Stimulated activated CD4-positive, alpha-beta T cell treated with anti-CD3 and anti-CD28 coated beads, Interleukin-4, amount 100 ng/mL, for 1 hour (primary cell): ENCODE measurements at regions not wholly inside any gene's neighbourhood (a gene's known extent, or its start where the extent isn't known, plus 50 kb on each side); places are given as distances from the start of the nearest gene placed in this dataset.
"Not testable (repeated sequence)": the region's sequence is repeated elsewhere in the genome, so short reads cannot be mapped to it uniquely, and the experiment has no call there.

ENCODE experiments used
- DNase-seq: peaks from one replicate; pipeline ENCODE4 v3.0.0-alpha.2; 2020

DNA sequence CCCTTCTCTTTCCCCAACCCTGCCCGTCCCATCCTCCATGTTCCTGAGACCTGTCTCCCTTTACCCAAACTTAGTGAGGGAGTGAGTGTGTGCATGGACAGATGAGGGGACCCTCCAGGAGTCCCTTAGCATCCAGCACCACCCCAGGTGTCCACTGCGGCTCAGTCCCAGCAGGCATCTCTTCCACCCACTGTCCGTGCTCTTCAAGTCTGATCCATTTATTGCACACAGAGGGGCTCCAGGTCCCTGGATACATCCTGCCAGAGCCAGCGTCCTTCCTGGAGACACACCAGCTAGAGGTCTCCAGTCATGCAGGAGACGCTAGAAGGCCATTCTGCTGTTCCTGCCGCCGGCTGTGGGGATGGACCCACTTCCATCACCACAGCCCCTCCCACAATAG lies 239.2 kb downstream of the ADGRD1 start:
- DNase-seq, result no peak

DNA sequence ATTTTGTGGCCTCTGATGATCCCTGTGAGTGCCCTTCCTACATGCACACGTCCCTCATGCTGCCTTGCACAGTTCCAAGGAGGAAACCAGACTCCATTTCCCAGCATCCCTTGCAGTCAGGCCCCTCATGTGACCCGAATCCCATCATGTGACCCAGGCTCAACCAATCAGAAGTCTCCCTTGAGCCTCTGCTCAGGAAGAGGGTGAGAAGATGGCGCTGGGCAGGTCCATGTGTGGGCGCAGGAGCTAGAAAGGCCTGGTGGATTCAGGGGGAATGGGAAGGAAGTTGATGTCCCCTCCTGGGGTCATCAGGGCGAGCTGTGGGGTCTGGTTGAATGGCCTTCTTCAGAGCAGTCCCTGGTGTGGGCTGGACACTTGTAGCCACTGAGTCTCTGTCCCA lies 240.5 kb downstream of the ADGRD1 start:
- no peak for DNase-seq

DNA sequence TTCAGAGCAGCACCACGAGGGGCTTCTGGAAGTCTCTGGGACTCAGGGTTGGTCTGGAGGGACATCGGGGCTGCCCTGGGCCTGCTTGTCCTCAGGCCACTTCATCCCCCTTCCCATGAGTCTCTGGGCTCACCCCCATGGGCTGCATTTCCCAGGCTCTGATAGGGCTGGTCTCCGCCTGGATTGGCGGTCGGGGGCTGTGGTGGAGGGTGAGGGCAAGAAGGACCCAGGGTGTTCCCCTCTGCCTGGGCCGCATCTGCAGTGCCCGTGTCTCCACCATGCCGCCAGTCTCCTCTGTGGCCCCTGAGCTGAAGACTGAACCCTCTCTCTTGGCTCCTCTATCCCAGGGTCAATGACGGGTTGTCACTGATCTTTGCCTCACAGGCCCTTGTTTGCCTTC lies 242.1 kb downstream of the ADGRD1 start:
- DNase-seq, result no peak

DNA sequence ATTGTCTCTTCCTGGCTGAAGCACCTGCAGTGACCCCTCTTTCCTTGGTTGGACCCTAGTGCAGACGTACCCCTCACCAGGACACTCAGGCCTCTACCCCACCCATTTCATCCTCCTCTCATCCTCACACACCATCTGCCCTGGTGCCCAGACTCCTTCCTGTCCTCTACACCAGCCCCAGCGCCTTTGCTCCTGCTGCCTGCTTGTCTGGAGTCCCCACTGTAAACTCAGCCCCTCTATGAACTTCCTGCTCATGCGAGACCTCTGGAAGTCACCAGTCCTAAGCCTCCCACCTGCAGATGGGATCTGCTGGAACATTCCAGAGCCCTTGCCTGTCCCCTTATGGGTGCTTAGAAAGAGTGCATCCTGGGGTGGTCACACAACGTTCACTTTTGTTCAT lies 242.5 kb downstream of the ADGRD1 start:
- DNase-seq, result no peak

DNA sequence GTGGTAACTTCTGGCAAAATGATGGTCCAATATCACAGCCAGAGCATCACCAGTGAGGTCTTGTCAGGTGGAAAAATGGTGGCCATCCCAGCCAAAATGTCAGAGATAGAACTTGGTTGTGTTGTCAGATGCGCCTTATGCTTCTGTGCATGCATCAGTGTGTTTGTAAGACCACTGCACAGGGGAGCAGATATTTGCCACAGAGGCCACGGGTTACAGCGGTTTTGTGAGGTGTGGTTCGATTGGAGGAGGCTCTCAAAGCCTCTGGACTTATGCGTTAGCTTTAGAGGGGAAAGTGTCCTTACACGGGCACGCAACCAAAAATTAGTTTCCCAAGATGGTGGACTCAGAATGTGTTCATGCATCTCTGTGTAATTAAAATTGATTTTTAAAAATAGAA lies 243.8 kb downstream of the ADGRD1 start:
- no peak for DNase-seq

DNA sequence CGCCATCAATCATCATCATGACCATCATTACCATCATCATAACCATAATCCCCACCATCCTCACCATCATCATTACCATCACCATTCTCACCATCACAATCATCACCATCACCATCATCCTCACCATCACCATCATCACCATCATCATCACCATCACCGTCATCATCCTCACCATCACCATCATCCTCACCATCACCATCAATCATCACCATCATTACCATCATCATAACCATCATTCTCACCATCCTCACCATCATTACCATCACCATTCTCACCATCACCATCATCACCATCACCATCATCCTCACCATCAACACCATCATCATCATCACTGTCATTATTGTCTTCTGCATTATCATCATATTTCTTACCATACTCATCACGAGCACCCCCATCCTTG lies 245.5 kb downstream of the ADGRD1 start:
- DNase-seq, result no peak

- DNase-seq, result not testable (repeated sequence)
Observed at GRCh38 chr12:131201912-131202311, 248.2 kb downstream of the ADGRD1 start.

GRCh38 chr12:131202592-131203378 lies 249.1 kb downstream of the ADGRD1 start:
- no peak for DNase-seq

GRCh38 chr12:131203666-131204415 lies 250.1 kb downstream of the ADGRD1 start:
- DNase-seq, result no peak

- no peak for DNase-seq
Observed at GRCh38 chr12:131204416-131205274, 250.9 kb downstream of the ADGRD1 start.

- not testable (repeated sequence) for DNase-seq
Observed at GRCh38 chr12:131205275-131205933, 251.7 kb downstream of the ADGRD1 start.

- not testable (repeated sequence) for DNase-seq
Observed at GRCh38 chr12:131206630-131207299, 253.1 kb downstream of the ADGRD1 start.

- DNase-seq, result not testable (repeated sequence)
Observed at GRCh38 chr12:131207300-131207660, 253.6 kb downstream of the ADGRD1 start.

DNA sequence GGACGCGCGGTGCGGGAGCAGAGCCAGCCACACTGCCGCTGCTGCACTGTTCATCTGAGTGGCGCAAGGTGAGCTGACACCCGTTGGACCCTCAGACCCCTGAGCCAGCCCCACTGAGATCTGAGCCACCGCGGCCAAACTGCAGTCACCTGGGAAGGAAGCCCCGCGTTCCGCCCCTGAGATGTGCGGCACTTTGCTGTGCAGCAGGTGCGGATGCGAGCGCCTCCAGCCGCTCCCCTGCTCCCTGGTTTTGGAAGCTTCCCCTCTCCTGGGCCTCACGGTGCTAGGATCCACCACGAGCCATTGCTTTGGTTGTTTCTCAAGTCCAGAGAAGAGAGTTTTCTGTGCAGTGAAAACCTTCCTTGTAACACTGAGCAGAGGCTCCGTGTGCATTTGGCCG lies 254.1 kb downstream of the ADGRD1 start:
- not testable (repeated sequence) for DNase-seq

DNA sequence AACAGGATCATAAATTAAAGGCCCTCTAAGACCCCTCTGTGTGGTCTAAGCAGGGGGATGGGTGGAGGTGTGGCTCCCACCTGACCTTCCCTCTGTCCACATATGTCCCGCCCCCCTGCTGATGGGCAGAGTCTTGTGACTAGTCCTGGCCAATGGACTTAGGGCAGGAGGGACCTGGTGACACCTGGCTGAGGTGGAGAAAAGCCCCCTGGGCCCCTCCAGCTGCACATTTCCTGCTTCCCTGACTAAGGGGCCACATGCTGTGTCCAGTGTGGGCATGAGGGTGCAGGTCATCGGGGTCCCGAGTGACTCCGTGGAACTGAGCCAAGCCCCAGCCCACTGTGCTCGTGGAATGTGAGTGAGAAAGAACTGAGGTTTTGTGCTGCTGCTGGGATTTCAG lies 254.7 kb downstream of the ADGRD1 start:
- DNase-seq, result no peak

GRCh38 chr12:131209082-131210070 lies 255.7 kb downstream of the ADGRD1 start:
- no peak for DNase-seq

DNA sequence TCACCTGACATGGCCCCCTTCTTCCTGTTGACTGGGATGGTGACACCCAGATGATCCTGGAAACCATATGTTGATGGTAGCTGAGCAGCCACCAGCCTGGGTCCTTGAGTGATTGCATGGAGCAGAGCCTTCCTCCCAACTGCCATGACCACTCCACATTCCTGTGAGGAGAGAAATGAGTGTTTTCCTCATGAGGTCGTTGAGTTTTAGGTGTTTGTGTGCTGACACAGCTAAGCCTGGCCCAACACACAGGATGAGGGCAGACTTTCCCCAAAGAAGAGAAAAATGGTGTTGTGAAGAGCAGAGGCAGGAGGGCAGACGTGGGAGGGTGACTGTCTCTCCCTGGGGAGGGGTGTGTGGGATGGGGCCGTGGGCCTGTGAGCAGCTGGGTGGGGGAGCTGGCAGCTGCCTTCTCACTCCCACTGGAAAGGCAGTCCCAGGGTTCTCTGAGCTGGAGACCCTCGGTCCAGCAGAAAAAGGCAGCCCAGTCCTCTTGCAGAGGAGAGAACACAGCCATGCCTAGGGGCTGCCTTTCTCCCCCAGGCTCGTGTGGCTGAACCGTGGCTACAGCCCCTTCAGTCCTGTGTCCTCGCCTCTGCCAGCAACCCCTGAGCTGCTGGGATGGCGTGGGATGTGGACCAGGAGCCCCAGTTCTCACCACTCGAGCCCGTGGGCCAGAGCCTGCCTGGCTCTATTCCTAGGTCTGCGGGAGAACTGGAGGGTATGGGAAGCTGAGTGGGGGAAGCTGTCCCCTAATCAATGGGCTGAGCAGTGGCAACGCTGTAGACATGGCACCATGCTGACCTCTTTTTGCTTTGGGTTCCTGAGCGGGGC lies 257.0 kb downstream of the ADGRD1 start:
- DNase-seq, result no peak

- DNase-seq, result no peak
Observed at GRCh38 chr12:131211340-131211938, 257.7 kb downstream of the ADGRD1 start.

DNA sequence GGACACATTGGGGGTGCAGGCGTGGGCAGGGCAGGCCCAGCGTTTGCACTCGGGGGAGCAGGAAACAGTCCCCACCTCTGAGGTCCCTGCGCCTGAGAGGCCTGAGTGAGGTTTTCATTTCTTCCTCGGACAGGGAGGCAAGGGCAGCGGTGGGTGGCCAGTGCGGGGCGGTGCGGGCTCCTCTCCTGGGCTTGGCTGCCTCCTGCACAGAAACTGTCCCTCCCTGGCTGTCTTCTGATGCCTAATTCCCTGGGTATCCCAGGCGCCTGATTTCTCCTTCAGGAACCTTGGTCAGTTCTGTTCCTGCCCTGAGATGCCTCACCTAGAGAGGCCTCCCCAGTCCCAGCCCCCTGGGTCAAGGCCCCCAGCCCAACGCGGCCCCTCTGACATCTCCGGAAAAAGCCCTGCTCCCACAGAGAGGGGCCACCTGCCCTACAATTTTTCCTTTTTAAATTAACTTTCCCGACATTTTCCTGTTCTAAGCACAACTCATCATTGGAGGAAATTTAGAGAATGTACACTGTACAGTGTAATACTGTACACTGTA lies 260.3 kb downstream of the ADGRD1 start:
- no peak for DNase-seq
